WI38 (cell line): ENCODE measurements at regions not wholly inside any gene's neighbourhood (a gene's known extent, or its start where the extent isn't known, plus 50 kb on each side); places are given as distances from the start of the nearest gene placed in this dataset.
"Not testable (repeated sequence)": the region's sequence is repeated elsewhere in the genome, so short reads cannot be mapped to it uniquely, and the experiment has no call there.

Experiments
- H3K4me3 ChIP-seq: 2 replicates; pipeline ENCODE4 v1.5.1; 2011; ENCODE audit warnings: low read depth, mild to moderate bottlenecking, control low read depth, low read length
- CTCF ChIP-seq: IDR thresholded peaks from 2 replicates; pipeline ENCODE4 v1.5.1; 2012; ENCODE audit warnings: low read depth, mild to moderate bottlenecking, control low read depth, low read length

- no peak for TF ChIP-seq CTCF
These were observed 102.1 kb downstream of the CXCL12 start for GRCh38 chr10:44282626-44283300.

DNA sequence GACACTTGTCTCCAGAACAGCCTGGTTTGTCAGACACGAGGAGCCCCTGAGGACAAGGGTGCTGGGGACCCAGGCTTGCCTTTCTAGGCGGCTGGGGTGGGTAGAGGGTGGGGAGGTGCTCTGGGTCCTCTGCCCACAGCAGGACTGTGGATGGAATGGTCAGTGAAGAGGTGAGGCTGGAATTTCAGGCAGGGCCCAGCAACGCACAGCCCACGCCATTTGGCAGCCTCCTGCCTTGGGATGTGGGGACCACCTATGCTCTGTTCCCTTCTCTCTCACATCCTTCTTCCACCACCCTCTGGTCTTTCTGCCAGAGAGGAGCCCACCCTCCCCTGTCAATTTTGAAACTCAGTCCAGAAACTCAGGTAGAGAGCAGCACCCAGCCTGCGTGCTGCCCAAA lies 103.2 kb downstream of the CXCL12 start:
- H3K4me3 ChIP-seq, result no peak overlapping the region
- no peak for TF ChIP-seq CTCF

More at GRCh38 chr10:44282626-44283300, 102.1 kb downstream of the CXCL12 start:
- no peak overlapping the region for H3K4me3 ChIP-seq

DNA sequence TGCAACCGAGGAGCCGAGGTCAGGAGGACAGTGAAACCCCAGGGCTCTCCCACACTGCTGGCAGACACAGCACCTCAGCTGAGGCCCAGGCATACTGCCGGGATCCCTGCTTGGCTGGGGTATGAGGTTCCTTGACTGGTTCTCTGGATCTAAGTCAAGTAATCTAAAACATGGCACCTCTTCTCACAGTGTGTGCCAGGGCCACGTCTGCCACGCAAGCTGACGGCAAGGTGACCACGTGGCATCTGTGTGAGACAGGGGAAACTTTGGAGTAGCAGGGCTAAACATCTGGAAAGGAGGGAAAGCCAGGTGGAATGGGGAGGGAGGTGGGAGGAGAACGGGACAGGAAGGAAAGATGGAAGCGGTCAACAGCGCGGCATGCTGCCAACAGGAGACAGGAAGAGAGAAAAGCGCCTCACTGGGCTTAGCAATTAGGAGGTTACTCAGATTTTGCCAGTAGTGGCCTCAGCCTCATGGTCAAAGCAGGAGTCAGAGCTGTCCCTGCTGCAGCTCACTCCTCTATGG lies 103.7 kb downstream of the CXCL12 start:
- TF ChIP-seq CTCF, result no peak
- no peak overlapping the region for H3K4me3 ChIP-seq

- no peak overlapping the region for H3K4me3 ChIP-seq
- no peak for TF ChIP-seq CTCF
These were observed 104.5 kb downstream of the CXCL12 start for GRCh38 chr10:44280226-44281014.

- TF ChIP-seq CTCF, result no peak
- H3K4me3 ChIP-seq, result no peak overlapping the region
These were observed 105.3 kb downstream of the CXCL12 start for GRCh38 chr10:44279426-44280126.

- no peak overlapping the region for H3K4me3 ChIP-seq
- no peak for TF ChIP-seq CTCF
These were observed 106.0 kb downstream of the CXCL12 start for GRCh38 chr10:44278837-44279324.

DNA sequence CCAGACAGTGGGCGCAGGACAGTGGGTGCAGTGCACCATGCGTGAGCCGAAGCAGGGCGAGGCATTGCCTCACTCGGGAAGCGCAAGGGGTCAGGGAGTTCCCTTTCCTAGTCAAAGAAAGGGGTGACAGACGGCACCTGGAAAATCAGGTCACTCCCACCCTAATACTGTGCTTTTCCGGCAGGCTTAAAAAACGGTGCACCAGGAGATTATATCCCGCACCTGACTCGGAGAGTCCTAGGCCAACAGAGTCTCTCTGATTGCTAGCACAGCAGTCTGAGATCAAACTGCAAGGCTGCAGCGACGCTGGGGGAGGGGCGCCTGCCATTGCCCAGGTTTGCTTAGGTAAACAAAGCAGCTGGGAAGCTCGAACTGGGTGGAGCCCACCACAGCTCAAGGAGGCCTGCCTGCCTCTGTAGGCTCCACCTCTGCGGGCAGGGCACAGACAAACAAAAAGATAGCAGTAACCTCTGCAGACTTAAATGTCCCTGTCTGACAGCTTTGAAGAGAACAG lies 116.4 kb downstream of the CXCL12 start:
- H3K4me3 ChIP-seq, result not testable (repeated sequence)
